ENCODE measurements at regions not wholly inside any gene's neighbourhood (a gene's known extent, or its start where the extent isn't known, plus 50 kb on each side); places are given as distances from the start of the nearest gene placed in this dataset.
"Not testable (repeated sequence)": the region's sequence is repeated elsewhere in the genome, so short reads cannot be mapped to it uniquely, and the experiment has no call there.

GRCh38 chr2:134031539-134031938, 222.3 kb upstream of the MGAT5 start:
- DNase-seq: no peak

DNA sequence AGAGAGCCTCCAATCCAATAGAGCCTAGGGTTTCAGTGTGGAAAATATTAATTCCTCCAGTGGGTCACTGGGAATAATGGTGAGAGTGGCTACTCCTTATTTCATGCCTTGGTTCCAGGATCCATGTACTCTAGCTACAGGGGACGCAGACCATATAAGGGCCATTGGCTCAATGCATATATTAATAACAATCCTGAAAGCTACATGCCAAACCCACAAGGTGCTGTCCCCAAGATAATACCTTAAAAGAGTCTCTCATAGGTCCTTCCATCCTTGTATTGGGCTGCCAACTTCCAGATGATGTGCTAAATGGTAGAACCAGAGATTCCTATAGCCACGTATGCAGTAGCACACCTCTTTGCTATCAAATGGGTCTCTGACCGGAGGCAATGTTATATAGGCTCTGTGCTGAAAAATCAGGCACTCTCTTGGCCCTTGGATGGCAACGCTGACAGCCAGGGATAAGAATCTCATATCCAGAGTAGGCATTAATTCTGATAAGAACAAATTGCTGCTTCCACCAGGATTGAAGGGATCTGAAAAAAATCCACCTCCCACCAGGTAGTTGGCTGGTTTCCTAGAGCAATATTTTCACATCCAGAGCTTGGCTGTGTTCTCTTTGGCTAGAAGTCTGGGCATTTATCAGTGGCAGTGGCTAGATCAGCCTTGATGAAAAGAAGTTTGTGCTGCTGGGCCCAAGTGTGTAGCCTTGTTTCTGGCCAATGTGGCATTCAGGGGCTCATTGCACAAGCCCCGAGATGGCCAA, 218.1 kb upstream of the MGAT5 start:
- no peak for DNase-seq

- no peak for DNase-seq
Measured at GRCh38 chr2:134039912-134040581, 213.8 kb upstream of the MGAT5 start.

- DNase-seq: not testable (repeated sequence)
Measured at GRCh38 chr2:134040626-134041172, 213.2 kb upstream of the MGAT5 start.

DNA sequence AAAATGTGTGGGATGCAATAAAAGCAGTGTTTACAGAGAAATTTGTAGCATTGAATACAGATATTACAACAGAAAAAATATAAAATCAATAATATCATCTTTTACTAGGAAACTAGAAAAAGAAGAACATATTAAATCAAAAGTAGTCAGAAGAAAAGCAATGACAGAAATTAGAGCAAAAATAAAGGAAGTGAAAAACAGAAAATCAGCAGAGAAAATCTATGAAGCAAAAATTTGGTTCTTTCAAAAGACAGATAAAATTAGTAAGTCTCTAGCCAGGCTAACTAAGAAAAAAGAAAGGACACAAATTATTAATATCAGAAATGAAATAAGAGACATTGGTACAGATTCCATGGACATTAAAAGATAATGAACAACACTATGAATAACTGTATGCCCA, 212.0 kb upstream of the MGAT5 start:
- DNase-seq: no peak

- not testable (repeated sequence) for DNase-seq
Measured at GRCh38 chr2:134043028-134043427, 210.8 kb upstream of the MGAT5 start.

DNA sequence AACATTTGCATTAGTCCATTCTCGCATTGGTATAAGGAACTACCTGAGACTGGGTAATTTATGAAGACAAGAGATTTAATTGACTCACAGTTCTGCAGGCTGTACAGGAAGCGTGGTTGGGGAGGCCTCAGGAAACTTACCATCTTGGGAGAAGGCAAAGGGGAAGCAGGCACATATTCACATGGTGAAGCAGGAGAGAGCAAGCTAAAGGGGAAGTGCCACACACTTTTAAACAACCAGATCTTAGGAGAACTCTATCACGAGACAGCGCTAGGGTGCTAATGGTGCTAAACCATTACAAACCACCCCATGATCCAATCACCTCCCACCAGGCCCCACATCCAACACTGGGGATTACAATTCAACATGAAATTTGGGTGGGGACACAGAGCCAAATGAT, 201.7 kb upstream of the MGAT5 start:
- no peak for DNase-seq

DNA sequence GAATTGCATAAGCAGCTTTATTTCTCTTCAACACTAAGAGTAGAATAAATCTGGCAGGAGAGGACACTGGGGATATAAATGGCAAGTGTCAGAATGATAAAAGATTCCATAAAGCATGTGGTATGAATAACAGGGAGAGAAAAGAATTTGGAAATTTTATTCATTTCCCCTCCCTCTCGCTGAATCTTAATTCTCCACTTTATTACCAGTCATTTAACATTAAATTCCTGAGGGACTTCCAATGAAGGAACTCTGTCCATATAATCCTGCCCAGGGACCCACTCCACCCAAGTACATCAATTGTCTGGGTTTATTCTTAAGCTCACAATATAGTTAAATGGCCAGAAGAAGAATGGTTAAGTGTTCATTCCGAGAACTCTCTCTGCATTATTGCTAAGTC, 197.7 kb upstream of the MGAT5 start:
- no peak for DNase-seq

GRCh38 chr2:134061066-134061465, 192.8 kb upstream of the MGAT5 start:
- not testable (repeated sequence) for DNase-seq

- DNase-seq: not testable (repeated sequence)
Measured at GRCh38 chr2:134062235-134062634, 191.6 kb upstream of the MGAT5 start.

DNA sequence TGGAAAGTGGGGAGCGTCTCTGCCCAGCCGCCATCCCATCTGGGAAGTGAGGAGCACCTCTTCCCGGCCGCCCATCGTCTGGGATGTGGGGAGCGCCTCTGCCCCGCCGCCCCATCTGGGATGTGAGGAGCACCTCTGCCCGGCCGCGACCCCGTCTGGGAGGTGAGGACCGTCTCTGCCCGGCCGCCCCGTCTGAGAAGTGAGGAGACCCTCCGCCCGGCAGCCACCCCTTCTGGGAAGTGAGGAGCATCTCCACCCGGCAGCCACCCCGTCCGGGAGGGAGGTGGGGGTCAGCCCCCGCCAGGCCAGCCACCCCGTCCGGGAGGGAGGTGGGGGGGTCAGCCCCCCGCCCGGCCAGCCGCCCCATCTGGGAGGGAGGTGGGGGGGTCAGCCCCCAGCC, 190.0 kb upstream of the MGAT5 start:
- DNase-seq: not testable (repeated sequence)

- no peak for DNase-seq
Measured at GRCh38 chr2:134070281-134070741, 183.6 kb upstream of the MGAT5 start.

DNA sequence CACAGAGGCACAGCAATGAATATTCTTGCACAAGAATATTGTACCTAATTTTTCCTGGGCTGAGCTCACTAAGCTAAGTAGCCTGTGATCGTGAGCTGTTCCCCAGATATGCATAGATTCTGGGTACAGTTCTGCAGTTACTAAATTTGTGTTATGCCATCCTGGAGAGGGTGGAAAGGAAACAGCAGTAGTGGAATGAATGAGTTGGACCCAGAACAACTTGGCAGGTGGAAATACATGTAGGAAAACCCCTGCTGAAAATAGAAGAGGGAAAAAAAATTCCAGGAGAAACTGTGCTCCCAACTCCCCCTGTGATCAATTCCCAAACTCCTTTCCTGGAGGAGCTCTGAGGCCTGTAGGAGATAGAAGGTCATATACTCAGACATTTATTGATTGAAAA, 181.5 kb upstream of the MGAT5 start:
- DNase-seq: no peak

GRCh38 chr2:134073023-134073422, 180.8 kb upstream of the MGAT5 start:
- no peak for DNase-seq

DNA sequence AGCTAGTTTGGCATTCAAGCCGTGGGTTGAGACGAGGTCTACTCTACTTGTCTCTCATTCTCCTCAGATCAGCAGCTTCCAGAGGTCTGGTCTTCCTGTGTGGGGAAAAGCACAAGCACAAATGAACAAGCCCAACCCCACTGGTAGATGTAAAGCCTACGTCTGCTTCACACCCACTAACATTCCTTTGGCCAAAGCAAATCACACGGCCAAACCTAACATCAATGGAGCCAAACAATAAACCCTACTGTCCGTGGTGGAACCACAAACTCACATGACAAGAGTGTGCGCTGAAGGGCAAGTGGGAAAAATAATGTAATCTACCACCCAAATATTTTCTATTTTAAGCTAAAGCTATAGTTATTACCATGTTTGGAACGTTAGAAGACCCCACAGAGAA, 179.3 kb upstream of the MGAT5 start:
- no peak for DNase-seq

- no peak for DNase-seq
Measured at GRCh38 chr2:134075204-134075603, 178.7 kb upstream of the MGAT5 start.

DNA sequence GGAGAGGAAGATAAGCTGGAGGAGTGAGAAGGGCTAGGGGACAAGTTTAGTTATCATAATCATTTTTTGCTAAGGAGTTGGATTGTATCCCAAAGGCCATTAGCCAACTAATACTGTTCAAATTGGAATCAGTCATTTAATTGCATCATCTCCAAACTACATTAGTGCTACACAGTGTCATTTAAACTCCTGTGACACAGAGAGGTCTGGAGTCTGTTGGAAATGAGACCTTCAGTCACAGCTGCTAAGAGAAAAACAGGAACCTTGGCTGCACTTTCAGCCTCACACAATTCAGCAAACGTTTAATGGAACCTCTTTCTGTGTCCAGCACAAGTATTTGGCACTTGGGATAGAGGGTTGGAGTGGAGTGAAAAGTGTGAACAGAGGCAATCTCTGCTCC, 175.5 kb upstream of the MGAT5 start:
- no peak for DNase-seq

GRCh38 chr2:134079373-134079772, 174.5 kb upstream of the MGAT5 start:
- no peak for DNase-seq

- DNase-seq: no peak
Measured at GRCh38 chr2:134080386-134081089, 173.3 kb upstream of the MGAT5 start.

- DNase-seq: no peak
Measured at GRCh38 chr2:134081238-134081938, 172.5 kb upstream of the MGAT5 start.

GRCh38 chr2:134083548-134083947, 170.3 kb upstream of the MGAT5 start:
- no peak for DNase-seq

GRCh38 chr2:134086594-134087219, 167.2 kb upstream of the MGAT5 start:
- no peak for DNase-seq

All from NCI-H345 (cell line).